Urothelium cell line (cell line): ENCODE measurements at regions not wholly inside any gene's neighbourhood (a gene's known extent, or its start where the extent isn't known, plus 50 kb on each side); places are given as distances from the start of the nearest gene placed in this dataset.
"Not testable (repeated sequence)": the region's sequence is repeated elsewhere in the genome, so short reads cannot be mapped to it uniquely, and the experiment has no call there.

Source experiments
- DNase-seq: peaks from one replicate; pipeline ENCODE4 v3.0.0; 2011; ENCODE audit warnings: low spot score, mixed read lengths
- FAIRE-seq: peaks from 2 replicates; lab custom pipeline; 2011; peaks lifted over from hg19 to GRCh38; lab: Jason Lieb, UNC

DNA sequence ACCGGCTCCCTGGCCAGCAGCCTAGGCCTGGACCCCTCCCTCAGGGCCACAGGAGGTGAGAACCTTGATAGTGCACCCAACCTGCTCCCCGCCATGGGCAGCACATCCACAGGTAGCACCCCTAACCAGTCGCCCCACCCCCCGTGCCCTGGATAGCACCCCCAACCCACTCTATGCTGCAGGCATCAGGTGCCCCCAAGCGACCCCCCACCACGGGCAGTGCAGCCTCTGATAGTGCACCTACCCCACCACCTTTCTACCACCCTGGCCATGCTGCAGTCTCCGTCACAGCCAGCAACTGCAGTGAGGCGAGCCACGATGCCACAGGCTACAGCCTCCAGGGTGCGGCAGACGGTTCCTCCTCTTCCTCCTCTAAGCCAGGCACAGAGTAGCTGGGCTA is 55.6 kb downstream of the SOWAHC start:
- peak; percentile 13 for FAIRE-seq
- no peak for DNase-seq

DNA sequence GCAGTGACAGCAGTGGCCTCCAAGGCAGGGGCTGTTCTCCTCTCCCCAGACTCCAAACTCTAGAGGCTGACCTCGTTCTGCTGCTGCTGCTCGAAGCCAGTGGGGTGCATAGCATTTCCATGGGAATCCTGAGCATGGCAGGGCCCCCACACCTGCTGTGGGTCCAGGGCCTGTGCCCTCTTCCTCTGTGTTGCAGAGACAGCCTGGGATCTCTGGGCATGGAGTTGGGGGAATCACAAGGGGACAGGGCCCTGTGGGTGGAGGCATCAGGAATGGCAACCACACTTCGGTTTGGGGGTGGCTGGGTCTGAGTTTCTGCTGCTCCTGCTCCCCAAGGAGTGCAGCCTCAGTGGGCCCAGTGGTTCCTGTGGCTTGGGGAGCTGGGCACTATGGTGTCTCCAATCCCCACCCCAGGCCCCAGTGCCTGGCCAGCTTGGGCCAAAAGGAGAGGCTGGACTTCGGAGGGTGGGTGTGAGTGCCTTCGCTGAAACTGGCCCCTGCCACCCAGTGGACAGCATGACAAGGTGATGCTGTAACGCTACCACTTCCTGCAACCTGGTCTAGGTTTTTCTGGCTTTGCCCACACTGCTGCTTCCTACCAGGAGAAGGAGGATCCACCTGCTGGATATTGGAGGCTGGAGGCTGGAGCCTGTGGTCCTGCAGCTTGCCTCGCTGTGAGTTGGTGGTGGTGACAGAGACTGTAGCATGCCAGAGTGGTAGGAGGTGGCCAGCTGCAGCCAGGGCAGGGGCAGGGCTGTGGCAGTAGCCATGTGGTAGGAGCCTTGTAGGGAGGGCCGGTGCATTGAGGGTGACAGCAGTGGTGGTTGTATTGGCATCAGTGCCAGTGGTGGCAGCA is 56.6 kb downstream of the SOWAHC start:
- no peak for DNase-seq
- no peak for FAIRE-seq

GRCh38 chr2:109674894-109675534 is 60.9 kb downstream of the SOWAHC start:
- FAIRE-seq = no peak
- peak; percentile 46 for DNase-seq

DNA sequence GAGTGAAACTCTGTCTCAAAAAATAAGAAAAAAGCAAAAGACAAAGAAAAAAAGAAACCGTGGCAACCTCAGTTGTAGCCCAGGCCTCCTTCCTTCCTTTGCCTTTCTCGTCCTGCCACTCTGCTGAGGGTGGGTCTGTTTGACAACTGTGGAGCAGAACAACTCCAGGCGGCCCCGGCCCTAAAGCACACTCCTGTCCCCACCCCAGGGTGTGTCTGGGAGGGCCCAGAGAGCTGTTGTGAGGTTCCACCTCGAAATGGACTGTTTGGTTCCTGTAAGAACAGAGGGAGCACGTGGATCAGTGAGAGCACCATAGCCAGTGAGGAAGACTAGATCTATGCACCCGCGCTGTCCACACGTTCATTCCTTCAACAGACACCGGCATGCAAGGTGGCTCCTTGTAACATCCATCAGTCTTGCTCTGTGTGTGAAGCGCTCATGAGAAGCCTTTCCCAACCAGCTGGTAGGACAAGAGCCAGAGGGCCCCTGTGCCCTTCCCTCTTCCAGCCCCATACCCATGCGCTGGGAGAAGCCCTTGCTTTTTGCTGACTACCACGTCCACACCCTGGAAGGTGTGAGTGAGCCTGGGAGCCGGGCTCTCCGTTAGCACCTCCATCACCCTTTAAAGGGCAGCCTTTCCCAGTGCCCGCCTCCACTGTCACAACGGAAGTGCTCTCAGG is 61.6 kb downstream of the SOWAHC start:
- DNase-seq (no peak), FAIRE-seq (no peak)

- DNase-seq (no peak), FAIRE-seq (peak; percentile 20)
Observed at GRCh38 chr2:109676346-109676902, 62.3 kb downstream of the SOWAHC start.

DNA sequence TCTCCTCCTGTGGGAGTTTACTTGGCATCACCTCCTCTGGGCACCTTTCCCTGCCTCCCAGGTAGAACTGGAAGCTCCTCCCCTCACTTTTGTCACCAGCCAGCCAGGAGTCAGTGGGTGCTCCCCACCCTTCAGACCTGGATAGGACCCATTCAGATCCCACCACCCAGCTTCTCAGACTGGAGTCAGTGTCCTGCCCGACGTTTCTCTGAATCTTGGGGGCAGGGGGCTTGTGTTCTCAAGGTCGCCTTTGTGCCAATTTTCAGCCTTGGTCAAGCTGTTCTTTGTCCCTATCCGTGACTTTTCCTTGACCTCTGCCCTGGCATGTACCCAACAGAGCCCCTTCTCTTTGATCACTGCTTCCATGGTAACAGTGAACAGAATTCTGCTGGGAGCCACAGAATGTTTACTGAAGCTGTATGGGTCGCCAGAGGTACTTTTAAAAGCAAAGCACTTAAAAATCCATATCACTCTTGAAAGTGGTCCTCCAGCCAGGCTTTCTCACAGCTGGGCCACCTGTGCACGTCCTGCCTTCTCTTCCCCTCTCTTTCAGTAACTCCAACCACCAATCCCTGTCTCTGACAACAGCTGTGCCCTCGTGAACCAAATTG is 63.1 kb downstream of the SOWAHC start:
- not testable (repeated sequence) for FAIRE-seq, DNase-seq

DNA sequence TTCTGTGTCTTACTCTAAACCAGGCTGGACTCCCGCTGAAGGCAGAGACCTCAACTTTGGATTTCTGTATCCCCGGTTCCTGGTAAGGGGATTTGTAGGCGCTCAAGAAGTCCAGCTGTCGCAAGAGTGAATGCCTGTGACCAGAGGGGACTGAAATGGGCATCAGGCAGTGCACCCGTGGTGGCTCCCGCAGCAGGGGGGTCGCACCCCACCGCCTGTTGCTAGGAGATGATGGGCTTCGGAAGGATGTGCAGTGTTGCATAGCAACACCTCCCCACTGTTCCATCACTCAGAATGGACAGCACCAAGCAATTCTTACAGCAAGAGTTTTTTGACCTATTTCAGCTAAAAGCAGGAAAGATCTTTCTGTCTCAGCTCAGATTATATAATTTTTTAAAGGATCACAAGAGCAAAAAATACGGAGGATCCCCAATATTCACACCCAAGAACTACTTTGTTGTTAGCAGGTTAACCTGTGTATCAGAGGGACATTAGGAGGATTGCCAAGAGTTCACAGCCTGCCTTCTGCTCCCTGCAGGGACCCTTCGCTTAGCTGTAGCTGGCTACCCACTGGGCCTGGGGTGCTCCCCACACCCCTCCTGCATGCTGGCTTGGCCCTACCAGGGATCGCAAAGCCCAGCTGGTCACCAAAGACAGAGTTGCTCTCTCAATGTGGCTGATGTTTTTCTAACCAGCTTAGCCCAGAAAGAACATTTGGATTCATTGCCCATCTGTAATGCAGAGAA is 63.8 kb downstream of the SOWAHC start:
- no peak for DNase-seq
- FAIRE-seq = no peak

DNA sequence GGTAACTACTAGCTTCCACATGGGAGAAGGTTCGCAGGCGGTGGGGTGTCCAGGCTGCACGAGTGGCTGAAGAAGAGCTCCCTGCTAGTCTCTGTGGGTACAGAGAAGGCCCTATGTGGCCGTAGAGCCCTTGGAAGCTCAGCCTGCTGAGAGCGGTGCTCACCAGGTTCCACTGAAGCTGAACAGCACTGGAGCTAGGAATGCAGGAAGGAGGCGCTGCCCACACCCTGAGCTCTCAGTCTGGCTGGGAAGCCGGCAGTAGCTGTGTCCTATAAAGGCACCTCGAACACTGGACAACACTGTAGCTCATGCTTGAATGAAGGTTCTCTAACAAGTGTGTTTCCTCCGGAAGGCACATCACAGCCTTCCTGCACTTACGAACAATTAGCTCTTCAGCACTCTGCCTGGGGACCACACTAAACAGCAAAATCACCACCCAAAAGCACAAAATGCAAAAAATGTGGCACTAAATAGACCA is 64.6 kb downstream of the SOWAHC start:
- not testable (repeated sequence) for DNase-seq, FAIRE-seq

GRCh38 chr2:109679225-109679624 is 65.1 kb downstream of the SOWAHC start:
- no peak for FAIRE-seq
- DNase-seq = no peak

DNA sequence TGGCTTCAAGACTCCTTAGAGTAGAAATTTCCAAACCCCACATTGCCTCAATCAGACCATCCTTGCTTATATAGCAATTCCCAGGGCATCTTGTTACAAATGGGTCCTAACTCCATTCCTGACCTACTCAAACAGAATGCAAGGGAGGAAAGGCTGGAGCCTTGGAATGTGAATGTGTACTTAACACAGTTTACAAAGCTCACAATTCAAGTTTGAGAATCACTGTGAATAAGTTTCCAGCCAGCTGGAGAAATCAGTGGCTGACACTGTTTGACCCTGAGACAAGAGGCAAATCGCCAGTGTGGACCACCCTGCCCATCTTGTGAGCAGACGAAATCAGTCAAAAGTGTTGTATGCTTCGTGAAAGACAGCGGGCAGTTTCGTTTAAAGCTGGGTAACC is 65.5 kb downstream of the SOWAHC start:
- FAIRE-seq = no peak
- no peak for DNase-seq

GRCh38 chr2:109680523-109681297 is 66.5 kb downstream of the SOWAHC start:
- FAIRE-seq = no peak
- DNase-seq = no peak

DNA sequence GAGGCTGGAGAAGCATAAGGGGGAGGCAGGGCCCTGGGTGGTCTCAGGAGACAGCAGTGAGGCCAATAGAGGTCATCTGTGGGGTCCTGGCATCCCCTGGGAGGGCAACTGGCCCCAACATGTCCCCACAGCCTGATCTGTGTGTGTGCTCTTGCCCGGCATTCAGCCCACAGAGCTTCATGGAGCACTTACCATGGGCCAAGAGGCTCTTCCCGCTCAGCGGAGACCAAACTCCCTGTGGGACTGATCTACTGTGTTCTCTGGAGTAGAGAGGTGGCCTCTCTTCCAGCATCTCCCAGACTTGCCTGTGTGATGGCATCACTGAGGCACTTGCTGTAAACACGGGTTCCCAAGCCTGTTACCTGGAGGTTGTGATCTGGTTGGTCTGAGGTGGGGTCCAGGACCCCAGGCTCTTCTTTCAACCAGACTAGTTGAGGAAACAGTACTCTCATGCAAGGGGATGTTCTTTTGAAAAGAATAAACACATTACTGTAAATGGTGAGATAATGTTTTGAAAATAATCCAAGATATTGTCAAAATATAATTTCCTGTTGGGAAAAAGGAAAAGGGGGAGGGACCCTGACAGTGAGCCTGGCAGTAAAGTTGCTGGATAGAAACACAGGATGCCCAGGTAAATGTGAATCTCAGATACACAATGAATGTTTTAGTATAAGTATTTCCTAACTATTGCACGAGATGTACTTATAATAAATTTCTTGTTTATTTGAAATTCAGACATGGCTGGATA is 67.6 kb downstream of the SOWAHC start:
- FAIRE-seq = no peak
- DNase-seq = no peak

DNA sequence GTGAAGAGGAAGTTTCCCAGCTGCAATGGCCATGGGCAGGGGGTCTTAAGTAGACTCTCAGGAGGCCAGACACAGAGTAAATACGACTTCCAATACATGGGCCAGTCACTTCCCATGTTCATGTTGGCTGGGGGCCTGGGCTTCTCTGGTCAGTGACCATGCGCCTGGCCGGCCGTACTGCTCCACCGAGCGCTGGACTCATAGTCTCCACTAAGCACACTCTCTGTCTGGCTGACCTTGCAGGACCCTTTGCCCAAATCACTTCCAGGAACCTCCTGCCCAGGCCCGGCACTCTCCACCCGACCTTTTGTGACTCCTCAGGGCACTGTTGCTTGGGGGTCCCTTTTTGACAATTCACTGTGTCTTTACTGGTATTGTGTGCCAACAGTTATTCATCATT is 69.3 kb downstream of the SOWAHC start:
- no peak for FAIRE-seq
- DNase-seq = no peak

DNA sequence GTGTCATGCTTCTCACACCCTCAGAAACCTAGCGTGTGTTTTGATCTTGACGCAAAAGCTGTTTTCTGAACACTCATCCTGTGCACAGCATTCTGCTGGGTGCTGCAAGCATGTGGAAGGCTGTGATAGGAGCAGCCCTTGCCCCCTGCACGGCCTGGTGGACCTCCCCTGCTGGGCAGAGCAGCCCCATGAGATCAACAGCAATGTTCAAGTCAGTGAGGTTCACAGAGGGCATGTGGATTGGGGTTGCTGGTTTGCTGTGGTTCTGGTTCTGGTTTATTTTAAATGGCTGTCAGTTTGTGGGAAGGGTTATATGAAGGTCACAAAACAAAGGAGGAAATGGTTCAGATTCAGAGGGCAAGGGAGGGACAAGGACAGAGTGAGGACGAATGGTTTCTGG is 71.3 kb downstream of the SOWAHC start:
- DNase-seq = no peak
- FAIRE-seq = peak; percentile 74

GRCh38 chr2:109686921-109687320 is 72.8 kb downstream of the SOWAHC start:
- no peak for DNase-seq
- FAIRE-seq = no peak

DNA sequence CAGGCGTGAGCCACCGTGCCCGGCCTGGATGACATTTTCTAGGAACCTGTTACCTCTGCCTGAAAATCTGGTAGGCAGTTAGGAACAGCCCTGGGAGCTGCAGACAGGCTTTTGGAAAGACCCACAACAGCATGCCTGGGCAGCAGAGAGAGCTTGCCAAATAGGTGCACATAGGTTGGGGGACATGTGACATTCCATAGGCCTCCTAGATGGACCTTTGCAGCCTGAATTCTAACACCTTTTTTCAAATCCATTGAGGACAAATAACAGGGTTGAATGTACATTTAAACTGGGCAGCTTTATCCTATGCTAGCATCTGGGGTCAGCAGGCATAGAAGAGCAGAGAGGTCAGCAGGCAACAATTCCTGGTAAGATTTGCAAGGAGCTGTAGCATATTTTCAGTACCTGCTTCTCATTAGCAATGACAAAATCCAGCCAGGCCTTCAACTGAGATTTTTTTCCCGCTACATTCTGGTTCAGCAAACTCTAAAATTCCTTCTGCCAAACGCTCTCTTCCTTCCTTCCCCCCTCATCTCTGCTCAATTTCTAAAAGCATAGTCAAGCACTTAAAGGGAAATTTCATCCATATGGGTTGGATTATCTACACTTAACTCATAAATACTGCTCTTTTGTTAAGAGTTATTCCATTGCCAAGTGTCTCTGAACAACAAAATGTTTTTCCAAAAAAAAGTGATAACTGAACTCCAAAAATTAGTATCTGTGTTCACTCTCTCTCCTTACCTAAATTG is 75.2 kb downstream of the SOWAHC start:
- FAIRE-seq (no peak), DNase-seq (no peak)

GRCh38 chr2:109689973-109690372 is 75.8 kb downstream of the SOWAHC start:
- no peak for FAIRE-seq
- no peak for DNase-seq

GRCh38 chr2:109690457-109690821 is 76.3 kb downstream of the SOWAHC start:
- FAIRE-seq = no peak
- DNase-seq = no peak
